RWPE1 (cell line): ENCODE measurements at regions not wholly inside any gene's neighbourhood (a gene's known extent, or its start where the extent isn't known, plus 50 kb on each side); places are given as distances from the start of the nearest gene placed in this dataset.

Source experiments
- CTCF ChIA-PET: fragments of 350-600 bp; sonication (Branson Sonifier 250); formaldehyde crosslinking; extraction: SDS; loops from one replicate; lab custom pipeline; 2021; lab: Yijun Ruan, JAX
- POLR2A ChIA-PET: fragments of 400-600 bp; formaldehyde crosslinking; extraction: SDS; loops from one replicate; lab custom pipeline; 2020; ENCODE audit warnings: antibody characterized with exemption; ENCODE audit not compliant: low non-redundant PET; lab: Yijun Ruan, JAX
- DNase-seq: peaks from one replicate; pipeline ENCODE4 v3.0.0; 2012; ENCODE audit warnings: low spot score
- H3K27ac ChIP-seq: fragments of 450-650 bp; 2 replicates; pipeline ENCODE4 v1.5.1; 2017
- CTCF ChIP-seq: fragments of 450-650 bp; conservative IDR thresholded peaks from 2 replicates; pipeline ENCODE4 v1.5.1; 2017; ENCODE audit warnings: low read depth, mild to moderate bottlenecking

DNA sequence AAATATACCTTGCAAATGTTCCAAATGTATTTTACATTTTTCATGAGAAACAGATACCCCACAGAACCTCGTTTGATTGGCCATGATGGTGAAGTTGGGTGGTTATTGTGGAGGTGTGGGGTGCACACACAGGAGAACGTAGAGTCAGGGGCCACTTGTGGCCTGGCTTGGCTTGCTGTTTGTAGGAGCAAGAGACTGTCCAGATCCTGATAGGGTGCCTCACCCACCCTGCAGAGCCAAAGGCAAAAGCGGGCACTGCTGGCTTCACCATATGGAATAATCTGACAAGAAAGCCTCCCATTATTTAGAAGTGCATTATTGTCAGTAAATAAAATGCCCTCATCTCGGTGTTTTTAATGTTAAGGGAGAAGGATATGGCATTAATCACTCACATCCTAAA, 330.2 kb downstream of the TEX29 start:
- POLR2A ChIA-PET: no interaction called here
- DNase-seq: no peak
- TF ChIP-seq CTCF: no peak
- H3K27ac ChIP-seq: no peak overlapping the region
- CTCF ChIA-PET: no interaction called here

DNA sequence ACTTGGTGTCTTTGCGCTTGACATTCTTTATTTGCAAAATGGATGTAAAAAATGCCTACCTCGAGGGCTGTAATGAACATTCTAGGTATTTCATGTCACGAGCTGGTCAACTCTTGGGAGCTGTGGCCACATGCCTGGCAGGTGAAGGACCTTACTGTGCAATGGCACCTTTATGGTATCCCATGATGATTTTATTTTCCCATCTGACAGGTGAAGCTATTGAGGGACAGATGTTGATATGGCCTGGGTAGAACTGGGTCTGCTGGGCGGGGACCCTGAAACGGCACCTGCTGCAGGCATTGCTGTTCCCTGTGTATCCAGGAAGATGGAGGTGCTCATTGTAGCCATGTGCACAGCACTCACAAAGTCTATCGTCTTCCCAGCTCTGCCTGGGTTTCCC, 332.2 kb downstream of the TEX29 start:
- H3K27ac ChIP-seq: no peak overlapping the region
- ChIA-PET CTCF (interaction anchor here (0.7 kb wide), 1 partner anchor 791 kb away, joined by 3 read pairs; no protein-coding TSS in a partner anchor), POLR2A (no interaction called here)
- TF ChIP-seq CTCF: no peak
- no peak for DNase-seq

GRCh38 chr13:111654531-111654930, 334.1 kb downstream of the TEX29 start:
- POLR2A ChIA-PET: no interaction called here
- TF ChIP-seq CTCF: no peak
- CTCF ChIA-PET: no interaction called here
- DNase-seq: no peak
- H3K27ac ChIP-seq: no peak overlapping the region

DNA sequence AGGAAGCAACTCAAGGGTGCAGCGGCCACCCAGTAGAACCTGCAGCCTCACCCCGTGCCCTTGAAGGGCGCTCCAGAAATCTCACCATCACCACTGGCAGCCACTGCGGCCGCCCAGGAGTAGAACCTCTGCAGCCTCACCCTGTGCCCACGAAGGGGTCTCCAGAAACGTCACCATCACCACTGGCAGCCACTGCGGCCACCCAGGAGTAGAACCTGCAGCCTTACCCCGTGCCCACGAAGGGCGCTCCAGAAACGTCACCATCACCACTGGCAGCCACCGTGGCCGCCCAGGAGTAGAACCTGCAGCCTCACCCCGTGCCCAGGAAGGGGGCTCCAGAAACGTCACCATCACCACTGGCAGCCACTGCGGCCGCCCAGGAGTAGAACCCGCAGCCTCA, 336.0 kb downstream of the TEX29 start:
- TF ChIP-seq CTCF: no peak
- ChIA-PET CTCF (no interaction called here), POLR2A (no interaction called here)
- H3K27ac ChIP-seq: no peak overlapping the region
- DNase-seq: no peak

- no peak for TF ChIP-seq CTCF
- no peak overlapping the region for H3K27ac ChIP-seq
- CTCF ChIA-PET: no interaction called here
- POLR2A ChIA-PET: no interaction called here
- no peak for DNase-seq
Measured at GRCh38 chr13:111657013-111657412, 336.6 kb downstream of the TEX29 start.

DNA sequence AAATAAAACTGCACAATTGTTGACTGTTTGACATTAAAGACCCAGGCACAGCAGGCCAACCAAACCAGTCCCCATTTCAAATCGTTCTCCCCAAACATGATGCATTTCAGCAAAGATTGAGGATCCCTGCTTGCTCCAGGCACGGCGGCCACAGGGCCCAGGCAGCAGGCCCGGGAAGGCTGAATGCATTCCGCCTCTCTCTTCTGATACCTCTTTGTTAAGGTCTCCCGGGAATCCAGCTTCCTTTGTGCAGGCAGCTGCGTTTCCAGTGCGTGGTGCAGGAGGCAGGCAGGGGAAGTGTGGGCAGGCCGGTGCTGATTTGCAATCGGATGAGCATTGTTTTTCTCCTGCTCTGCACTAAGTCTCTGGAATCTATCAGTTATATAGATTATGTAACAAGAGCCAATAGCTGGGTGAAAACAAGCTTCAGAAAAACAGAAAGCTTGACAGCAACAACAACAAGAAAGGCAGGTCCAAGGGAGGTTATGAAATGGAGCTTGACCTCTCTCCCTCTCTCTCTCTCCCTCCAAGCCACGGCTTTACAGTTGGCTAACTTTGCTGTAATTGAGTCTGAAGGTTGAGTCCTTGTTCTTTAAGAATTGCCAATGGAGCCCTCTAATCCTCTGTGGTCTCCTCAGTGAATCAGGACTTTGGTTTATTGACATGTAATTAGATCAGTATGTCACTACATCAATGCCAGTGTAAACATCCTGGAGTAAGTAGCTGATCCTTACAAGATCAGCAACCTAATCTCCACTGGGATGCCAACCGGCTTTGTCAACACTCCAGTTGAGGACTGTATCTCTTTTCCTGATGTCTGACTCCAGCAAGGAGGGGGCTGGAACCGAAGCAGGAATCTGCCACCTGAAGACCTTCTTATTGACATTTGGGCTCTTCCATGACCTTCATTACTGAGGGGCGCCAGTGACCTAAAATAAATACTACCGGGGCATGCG, 338.0 kb downstream of the TEX29 start:
- POLR2A ChIA-PET: no interaction called here
- no peak for DNase-seq
- H3K27ac ChIP-seq: no peak overlapping the region
- CTCF ChIA-PET: no interaction called here
- TF ChIP-seq CTCF: no peak
